ENCODE measurements at regions not wholly inside any gene's neighbourhood (a gene's known extent, or its start where the extent isn't known, plus 50 kb on each side); places are given as distances from the start of the nearest gene placed in this dataset.
"Not testable (repeated sequence)": the region's sequence is repeated elsewhere in the genome, so short reads cannot be mapped to it uniquely, and the experiment has no call there.

GRCh38 chr7:56697058-56697457 is 435.2 kb downstream of the ZNF479 start:
- DNase-seq (ENCODE audit: low read depth) = not testable (repeated sequence)

- no peak for DNase-seq (ENCODE audit: low read depth)
Observed at GRCh38 chr7:56686276-56686859, 445.9 kb downstream of the ZNF479 start.

GRCh38 chr7:56639173-56639746 is 493.0 kb downstream of the ZNF479 start:
- no peak for DNase-seq (ENCODE audit: low read depth)

- DNase-seq (ENCODE audit: low read depth) = no peak
Observed at GRCh38 chr7:56609852-56610355, 493.7 kb upstream of the NUPR2 start.

- no peak for DNase-seq (ENCODE audit: low read depth)
Observed at GRCh38 chr7:56605146-56605545, 488.9 kb upstream of the NUPR2 start.

GRCh38 chr7:56578612-56579011 is 462.4 kb upstream of the NUPR2 start:
- DNase-seq (ENCODE audit: low read depth) = no peak

- no peak for DNase-seq (ENCODE audit: low read depth)
Observed at GRCh38 chr7:56570968-56571367, 454.8 kb upstream of the NUPR2 start.

GRCh38 chr7:56538541-56539429 is 422.6 kb upstream of the NUPR2 start:
- no peak for DNase-seq (ENCODE audit: low read depth)

GRCh38 chr7:56537952-56538351 is 421.7 kb upstream of the NUPR2 start:
- DNase-seq (ENCODE audit: low read depth) = no peak

- DNase-seq (ENCODE audit: low read depth) = no peak
Observed at GRCh38 chr7:56537477-56537876, 421.3 kb upstream of the NUPR2 start.

GRCh38 chr7:56495165-56495564 is 378.9 kb upstream of the NUPR2 start:
- no peak for DNase-seq (ENCODE audit: low read depth)

- no peak for DNase-seq (ENCODE audit: low read depth)
Observed at GRCh38 chr7:56493704-56494450, 377.7 kb upstream of the NUPR2 start.

- no peak for DNase-seq (ENCODE audit: low read depth)
Observed at GRCh38 chr7:56493196-56493595, 377.0 kb upstream of the NUPR2 start.

GRCh38 chr7:56491636-56492425 is 375.6 kb upstream of the NUPR2 start:
- DNase-seq (ENCODE audit: low read depth) = no peak

GRCh38 chr7:56483861-56484550 is 367.8 kb upstream of the NUPR2 start:
- DNase-seq (ENCODE audit: low read depth) = no peak

GRCh38 chr7:56483153-56483552 is 366.9 kb upstream of the NUPR2 start:
- no peak for DNase-seq (ENCODE audit: low read depth)

GRCh38 chr7:56479748-56480147 is 363.5 kb upstream of the NUPR2 start:
- DNase-seq (ENCODE audit: low read depth) = no peak

GRCh38 chr7:56479136-56479535 is 362.9 kb upstream of the NUPR2 start:
- DNase-seq (ENCODE audit: low read depth) = no peak

GRCh38 chr7:56474271-56474670 is 358.1 kb upstream of the NUPR2 start:
- no peak for DNase-seq (ENCODE audit: low read depth)

GRCh38 chr7:56471811-56472210 is 355.6 kb upstream of the NUPR2 start:
- DNase-seq (ENCODE audit: low read depth) = no peak

Measured in stimulated activated CD4-positive, alpha-beta T cell treated with anti-CD3 and anti-CD28 coated beads, Interleukin-2, amount 100 ng/mL, for 4 hours (primary cell).